Immature natural killer cell (primary cell): ENCODE measurements at regions not wholly inside any gene's neighbourhood (a gene's known extent, or its start where the extent isn't known, plus 50 kb on each side); places are given as distances from the start of the nearest gene placed in this dataset.
"Not testable (repeated sequence)": the region's sequence is repeated elsewhere in the genome, so short reads cannot be mapped to it uniquely, and the experiment has no call there.

ENCODE experiments used
- DNase-seq, 3 donors: peaks; one replicate each; pipeline ENCODE4 v3.0.0; 2022; ENCODE audit warnings: mixed read lengths in 1 of 3
- H3K27ac Mint-ChIP-seq, 6 donors: one replicate each; pipeline ENCODE4 v1.8.0; 2020; ENCODE audit warnings: mixed read lengths in 6 of 6, mild to moderate bottlenecking in 5 of 6, inconsistent platforms in 4 of 6, moderate library complexity in 3 of 6
- H3K27me3 Mint-ChIP-seq, 3 donors: one replicate each; pipeline ENCODE4 v1.8.0; 2020 to 2021; ENCODE audit warnings: low read depth in 3 of 3, mild to moderate bottlenecking in 3 of 3, mixed read lengths in 3 of 3, moderate library complexity in 3 of 3, inconsistent platforms in 1 of 3
- H3K36me3 Mint-ChIP-seq, 3 donors: one replicate each; pipeline ENCODE4 v1.8.0; 2020; ENCODE audit warnings: mixed read lengths in 3 of 3, inconsistent platforms in 2 of 3, mild to moderate bottlenecking in 2 of 3
- H3K4me1 Mint-ChIP-seq, 2 donors: one replicate each; pipeline ENCODE4 v1.8.0; 2020; ENCODE audit warnings: inconsistent platforms in 2 of 2, mild to moderate bottlenecking in 2 of 2, mixed read lengths in 2 of 2, moderate library complexity in 1 of 2
- H3K4me3 Mint-ChIP-seq, 5 donors: one replicate each; pipeline ENCODE4 v1.8.0; 2020; ENCODE audit warnings: mild to moderate bottlenecking in 5 of 5, mixed read lengths in 5 of 5, inconsistent platforms in 3 of 5, moderate library complexity in 3 of 5
- H3K9me3 Mint-ChIP-seq, 6 donors: one replicate each; pipeline ENCODE4 v1.8.0; 2020; ENCODE audit warnings: mild to moderate bottlenecking in 6 of 6, mixed read lengths in 6 of 6, inconsistent platforms in 4 of 6, moderate library complexity in 3 of 6

DNA sequence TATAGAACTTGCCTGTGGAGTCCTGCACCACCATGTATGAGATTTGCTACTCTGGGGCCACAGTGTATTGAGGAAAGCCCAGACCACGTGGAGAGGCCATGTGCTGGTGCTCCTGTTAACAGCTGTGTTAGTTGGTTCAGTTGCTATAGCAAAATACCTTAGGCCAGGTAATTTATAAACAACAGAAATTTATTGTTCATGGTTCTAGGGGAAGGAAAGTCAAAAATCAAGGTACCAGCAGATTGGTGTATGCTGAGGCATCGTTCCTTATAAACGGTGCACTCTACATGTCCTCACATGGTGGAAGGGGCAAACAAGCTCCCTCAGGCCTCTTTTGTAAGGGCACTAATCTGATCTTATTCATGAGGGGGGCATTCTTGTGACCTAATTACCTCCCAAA lies 135.9 kb upstream of the FOXN2 start:
- Mint-ChIP-seq H3K4me3 (no peak overlapping the region), H3K27me3 (peaks cover 2 to 7% (median 5%) of the 10 kb centered on the region in 3 donors), H3K27ac (no peak overlapping the region), H3K36me3 (peaks cover 0 to 3% (median 0%) of the 10 kb centered on the region in 3 donors), H3K4me1 (no peaks in the 10 kb centered on the region), H3K9me3 (no peaks in the 10 kb centered on the region)
- no peak for DNase-seq

DNA sequence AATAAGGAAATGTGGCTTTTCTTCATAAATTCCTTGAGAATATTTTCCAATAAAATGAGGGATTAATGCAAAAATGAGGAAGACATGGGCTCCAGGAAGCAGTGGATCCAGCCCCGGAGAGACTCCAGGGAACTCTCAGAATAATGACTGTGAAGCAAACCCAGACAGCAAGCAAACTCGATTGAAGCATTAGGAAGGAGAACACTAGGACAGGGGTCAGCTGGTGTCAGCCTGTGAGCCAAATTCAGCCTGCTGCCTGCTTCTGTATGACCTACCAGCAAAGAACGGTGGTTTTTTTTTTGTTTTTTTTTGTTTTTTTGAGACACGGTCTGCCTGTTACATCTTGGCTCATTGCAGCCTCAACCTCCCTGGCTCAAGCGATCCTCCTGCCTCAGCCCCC lies 133.9 kb upstream of the FOXN2 start:
- peaks cover 0 to 7% (median 5%) of the 10 kb centered on the region in 3 donors for H3K27me3 Mint-ChIP-seq
- H3K9me3 Mint-ChIP-seq, result no peaks in the 10 kb centered on the region

DNA sequence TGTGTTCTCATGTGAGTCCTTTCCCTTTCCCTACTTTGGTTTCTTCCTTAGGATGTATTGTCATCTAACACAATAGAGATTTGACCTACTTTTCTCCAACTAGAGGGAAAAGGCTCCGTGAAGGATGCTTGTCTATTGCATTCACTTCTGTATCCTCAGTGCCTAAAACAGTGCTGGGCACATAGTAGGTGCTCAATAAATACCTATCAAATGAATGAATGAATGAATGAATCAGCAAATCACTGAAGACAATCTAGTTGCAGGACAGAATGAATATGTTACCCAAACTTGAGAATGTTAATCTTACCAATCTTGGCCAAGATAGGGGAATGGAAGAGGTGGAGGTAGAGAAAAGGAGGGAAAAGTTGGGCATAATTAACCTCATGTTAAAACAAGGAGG lies 131.2 kb upstream of the FOXN2 start:
- no peak overlapping the region for H3K27ac Mint-ChIP-seq
- peaks cover 0 to 5% (median 3%) of the 10 kb centered on the region in 3 donors for H3K27me3 Mint-ChIP-seq
- no peak overlapping the region for H3K4me3 Mint-ChIP-seq
- DNase-seq, result no peak
- H3K9me3 Mint-ChIP-seq, result no peaks in the 10 kb centered on the region
- no peaks in the 10 kb centered on the region for H3K4me1 Mint-ChIP-seq
- H3K36me3 Mint-ChIP-seq, result peaks cover 0 to 3% (median 0%) of the 10 kb centered on the region in 3 donors

More for the DNA sequence above, 133.9 kb upstream of the FOXN2 start:
- H3K27ac Mint-ChIP-seq, result no peak overlapping the region
- no peak overlapping the region for H3K4me3 Mint-ChIP-seq
- peaks cover 0 to 3% (median 0%) of the 10 kb centered on the region in 3 donors for H3K36me3 Mint-ChIP-seq
- H3K4me1 Mint-ChIP-seq, result no peaks in the 10 kb centered on the region
- no peak for DNase-seq

DNA sequence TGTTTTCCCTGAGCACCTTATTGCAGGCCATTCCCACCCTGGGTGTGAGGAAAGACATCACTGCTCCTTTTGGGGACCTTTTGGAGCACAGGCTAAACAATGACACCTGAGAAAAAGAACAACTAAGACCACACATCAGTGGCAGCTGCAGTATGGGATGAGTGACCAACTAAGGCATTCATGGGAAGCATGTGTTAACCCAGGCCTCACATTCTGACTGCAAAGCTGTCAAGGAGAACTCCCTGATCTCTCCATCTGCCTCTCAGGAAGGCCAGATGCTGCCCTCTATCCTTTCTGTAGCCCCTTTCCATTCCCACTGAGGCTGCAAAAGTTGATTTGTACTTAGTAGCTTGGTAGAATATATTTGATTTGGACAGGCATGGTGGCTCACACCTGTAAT lies 130.5 kb upstream of the FOXN2 start:
- DNase-seq, result no peak
- Mint-ChIP-seq H3K4me1 (no peaks in the 10 kb centered on the region), H3K9me3 (no peaks in the 10 kb centered on the region), H3K27ac (no peak overlapping the region), H3K36me3 (peaks cover 0 to 3% (median 0%) of the 10 kb centered on the region in 3 donors), H3K4me3 (no peak overlapping the region), H3K27me3 (peaks cover 0 to 3% (median 3%) of the 10 kb centered on the region in 3 donors)

DNA sequence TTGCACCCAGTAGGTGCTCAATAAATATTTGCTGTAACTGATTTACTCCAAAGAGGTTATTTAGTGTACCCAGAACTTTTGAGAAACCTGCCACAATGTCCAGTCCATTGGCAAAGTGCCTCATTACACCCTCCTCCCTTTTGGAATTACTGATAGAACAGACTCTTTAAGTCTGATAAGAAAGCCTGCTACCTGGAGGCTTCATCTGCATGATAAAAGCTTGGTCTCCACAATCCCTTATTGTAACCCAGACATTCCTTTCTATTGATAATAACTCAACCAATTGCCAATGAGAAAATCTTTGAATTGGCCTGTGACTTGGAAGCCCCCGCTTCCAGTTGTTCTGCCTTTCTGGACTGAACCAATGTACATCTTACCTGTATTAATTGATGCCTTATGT lies 127.0 kb upstream of the FOXN2 start:
- Mint-ChIP-seq H3K4me1 (no peaks in the 10 kb centered on the region), H3K27me3 (peaks cover 0 to 3% (median 2%) of the 10 kb centered on the region in 3 donors), H3K36me3 (peaks cover 0 to 3% (median 0%) of the 10 kb centered on the region in 3 donors), H3K9me3 (no peaks in the 10 kb centered on the region), H3K4me3 (no peak overlapping the region), H3K27ac (no peak overlapping the region)
- DNase-seq, result no peak

DNA sequence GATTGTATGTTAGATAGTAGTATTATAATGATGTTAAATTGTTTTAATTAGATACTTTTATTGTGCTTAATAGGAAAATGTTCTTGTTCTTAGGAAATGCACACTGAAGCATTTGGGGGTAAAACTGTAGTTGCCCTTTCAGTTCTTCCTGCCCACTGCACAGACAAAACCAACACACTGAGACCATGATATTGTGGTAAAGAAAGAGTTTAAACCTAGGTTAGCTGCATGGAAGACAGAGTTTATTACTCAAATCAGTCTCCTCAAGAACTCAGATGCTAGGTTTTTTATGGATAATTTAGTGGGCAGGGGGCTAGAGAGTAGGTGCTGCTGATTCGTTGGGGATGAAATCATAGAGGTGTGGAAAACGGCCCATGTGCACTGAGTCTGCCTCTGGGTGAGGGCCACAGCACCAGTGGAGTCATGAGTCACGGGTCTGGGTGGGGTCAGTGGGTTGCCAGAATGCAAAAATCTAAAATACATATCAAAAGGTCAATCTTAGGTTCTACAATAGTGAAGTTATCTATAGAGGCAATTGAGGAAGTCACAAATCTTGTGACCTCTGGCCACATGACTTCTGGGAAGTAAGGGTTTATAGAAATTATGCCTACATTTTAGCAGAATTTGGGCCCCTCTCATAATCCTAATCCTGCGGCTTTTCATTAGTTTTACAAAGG lies 124.8 kb upstream of the FOXN2 start:
- H3K36me3 Mint-ChIP-seq, result no peaks in the 10 kb centered on the region

DNA sequence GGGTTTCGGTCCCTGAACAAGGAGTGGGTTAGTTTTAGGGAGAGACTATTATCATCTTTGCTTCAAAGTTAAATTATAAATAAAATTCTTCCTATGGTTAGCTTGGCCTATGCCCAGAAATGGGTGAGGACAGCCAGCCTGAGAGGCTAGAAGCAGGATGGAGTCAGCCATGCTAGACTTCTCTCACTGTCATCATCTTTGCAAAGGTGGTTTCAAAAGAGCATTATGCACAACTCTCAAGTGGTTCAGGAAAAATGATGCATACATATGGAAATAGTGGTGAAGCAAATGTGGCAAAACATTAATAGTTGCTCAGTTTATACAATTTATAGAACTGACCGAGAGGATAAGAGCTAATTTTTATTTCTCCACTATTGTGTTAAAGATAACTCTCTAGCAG lies 124.3 kb upstream of the FOXN2 start:
- H3K4me1 Mint-ChIP-seq, result no peaks in the 10 kb centered on the region

More for the DNA sequence above, 124.8 kb upstream of the FOXN2 start:
- Mint-ChIP-seq H3K9me3 (no peaks in the 10 kb centered on the region), H3K4me3 (no peak overlapping the region), H3K4me1 (no peaks in the 10 kb centered on the region), H3K27ac (no peak overlapping the region), H3K27me3 (peaks cover 0 to 2% (median 2%) of the 10 kb centered on the region in 3 donors)
- no peak for DNase-seq

DNA sequence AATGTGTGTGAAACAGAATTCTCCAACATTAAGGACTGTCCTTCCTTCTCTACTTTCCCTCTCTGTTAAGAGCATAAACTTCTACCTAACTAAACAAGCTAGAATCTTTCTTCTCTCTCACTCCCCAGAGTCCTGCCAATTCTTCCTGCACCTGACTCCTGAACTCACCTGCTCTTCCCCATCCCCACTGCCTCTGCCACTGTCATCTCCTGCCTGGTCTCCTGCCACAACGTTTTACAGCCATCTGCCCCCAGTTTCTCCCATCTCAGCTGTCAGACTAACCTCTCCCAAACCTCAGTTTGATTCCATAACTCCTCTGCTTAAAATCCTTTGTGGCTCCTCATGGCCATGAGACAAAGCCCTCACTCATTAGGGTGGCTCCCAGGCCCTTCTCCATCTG lies 119.8 kb upstream of the FOXN2 start:
- DNase-seq, result no peak
- Mint-ChIP-seq H3K4me1 (no peaks in the 10 kb centered on the region), H3K36me3 (no peaks in the 10 kb centered on the region), H3K27ac (no peak overlapping the region), H3K27me3 (peaks cover 0 to 4% (median 2%) of the 10 kb centered on the region in 3 donors), H3K9me3 (no peaks in the 10 kb centered on the region), H3K4me3 (no peak overlapping the region)

More for the DNA sequence above, 124.3 kb upstream of the FOXN2 start:
- peaks cover 0 to 3% (median 2%) of the 10 kb centered on the region in 3 donors for H3K27me3 Mint-ChIP-seq
- H3K27ac Mint-ChIP-seq, result no peak overlapping the region
- no peaks in the 10 kb centered on the region for H3K9me3 Mint-ChIP-seq
- DNase-seq, result no peak
- H3K36me3 Mint-ChIP-seq, result no peaks in the 10 kb centered on the region
- no peak overlapping the region for H3K4me3 Mint-ChIP-seq

DNA sequence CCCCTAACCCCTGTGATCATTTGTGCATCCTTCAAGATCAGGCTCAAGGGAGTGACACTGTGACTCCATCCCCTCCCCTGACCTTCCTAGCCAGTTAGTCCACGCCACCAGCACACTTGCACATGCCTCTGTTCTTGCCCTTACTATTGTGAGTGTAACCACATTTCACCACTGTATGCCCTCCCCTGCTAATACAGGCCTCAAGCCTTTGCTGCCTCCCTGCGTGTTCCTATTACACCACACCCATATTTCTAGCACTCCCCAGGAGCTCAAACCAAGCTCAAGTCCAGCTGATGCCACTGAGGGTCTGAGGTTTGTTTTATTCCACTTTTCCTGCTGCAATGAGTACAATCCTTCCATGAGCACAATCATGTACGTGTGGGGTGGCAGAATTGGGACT lies 119.3 kb upstream of the FOXN2 start:
- no peaks in the 10 kb centered on the region for H3K36me3 Mint-ChIP-seq
- H3K27me3 Mint-ChIP-seq, result peaks cover 0 to 4% (median 2%) of the 10 kb centered on the region in 3 donors
- no peak overlapping the region for H3K27ac Mint-ChIP-seq
- DNase-seq, result no peak
- no peaks in the 10 kb centered on the region for H3K9me3 Mint-ChIP-seq
- no peak overlapping the region for H3K4me3 Mint-ChIP-seq
- no peaks in the 10 kb centered on the region for H3K4me1 Mint-ChIP-seq

DNA sequence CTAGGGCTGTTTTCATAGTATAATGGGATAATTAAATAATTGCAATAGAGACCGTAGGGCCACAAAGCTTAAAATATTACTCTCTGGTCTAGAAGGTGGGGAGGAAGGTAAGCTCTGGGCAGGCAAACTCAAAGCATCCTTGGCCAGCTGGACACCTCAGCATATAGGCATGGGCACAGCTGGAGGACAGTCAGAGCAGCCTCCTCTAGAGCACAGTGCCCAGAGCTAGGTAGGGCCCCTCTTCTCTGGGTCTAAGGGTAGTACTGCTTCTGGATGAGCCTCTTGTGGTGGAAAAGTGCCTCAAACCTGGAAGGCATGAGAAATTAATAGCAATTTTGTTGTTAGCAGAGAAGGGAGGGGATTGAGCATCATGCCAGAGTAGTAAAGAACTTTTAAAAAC lies 116.9 kb upstream of the FOXN2 start:
- Mint-ChIP-seq H3K27ac (no peak overlapping the region), H3K36me3 (no peaks in the 10 kb centered on the region), H3K4me1 (no peaks in the 10 kb centered on the region), H3K27me3 (peaks cover 0 to 3% (median 2%) of the 10 kb centered on the region in 3 donors), H3K9me3 (no peaks in the 10 kb centered on the region), H3K4me3 (no peak overlapping the region)
- DNase-seq, result no peak

DNA sequence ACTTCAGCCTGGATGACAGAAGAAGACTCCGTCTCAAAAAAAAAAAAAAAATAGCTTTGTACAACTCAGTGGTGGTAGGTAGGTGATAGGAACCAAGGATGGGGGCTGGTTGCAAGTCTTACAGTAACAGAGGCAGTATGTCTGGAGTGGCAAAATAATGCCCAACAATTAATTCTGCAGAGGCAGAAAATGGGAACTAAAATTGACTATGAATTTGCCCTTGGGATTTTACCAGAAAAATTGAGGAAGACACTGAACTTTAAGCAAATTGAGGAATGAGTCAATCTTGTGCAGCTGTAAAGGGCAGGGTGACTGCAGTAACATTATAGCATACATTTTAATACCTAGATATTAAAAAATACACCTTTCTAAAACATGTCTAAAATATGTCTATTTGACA lies 116.1 kb upstream of the FOXN2 start:
- H3K9me3 Mint-ChIP-seq, result no peaks in the 10 kb centered on the region
- H3K27ac Mint-ChIP-seq, result no peak overlapping the region
- H3K4me1 Mint-ChIP-seq, result no peaks in the 10 kb centered on the region
- peaks cover 0 to 3% (median 2%) of the 10 kb centered on the region in 3 donors for H3K27me3 Mint-ChIP-seq
- H3K36me3 Mint-ChIP-seq, result no peaks in the 10 kb centered on the region
- no peak for DNase-seq
- H3K4me3 Mint-ChIP-seq, result no peak overlapping the region

DNA sequence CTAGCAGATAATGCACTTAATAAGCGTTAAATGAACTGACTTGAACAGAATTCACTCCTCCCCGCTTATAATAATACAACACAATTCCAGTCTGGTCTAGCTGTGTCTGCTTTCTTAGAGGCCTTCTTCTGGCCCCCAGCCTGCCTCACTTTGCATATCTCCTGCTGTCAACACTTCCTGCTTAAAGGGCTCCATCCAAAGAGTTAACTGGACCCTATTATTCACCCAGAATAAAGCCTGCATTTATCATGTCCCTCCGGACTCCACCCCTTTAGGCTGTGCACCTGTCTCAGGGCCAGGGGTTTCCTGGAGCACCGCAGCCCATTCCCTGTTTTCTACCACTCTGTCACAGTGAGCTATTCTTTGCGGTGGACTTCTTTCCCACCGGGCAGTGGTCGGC lies 115.4 kb upstream of the FOXN2 start:
- H3K9me3 Mint-ChIP-seq, result no peaks in the 10 kb centered on the region
- no peak overlapping the region for H3K27ac Mint-ChIP-seq
- no peaks in the 10 kb centered on the region for H3K4me1 Mint-ChIP-seq
- no peaks in the 10 kb centered on the region for H3K36me3 Mint-ChIP-seq
- H3K27me3 Mint-ChIP-seq, result peaks cover 0 to 3% (median 0%) of the 10 kb centered on the region in 3 donors
- H3K4me3 Mint-ChIP-seq, result no peak overlapping the region
- DNase-seq, result no peak

DNA sequence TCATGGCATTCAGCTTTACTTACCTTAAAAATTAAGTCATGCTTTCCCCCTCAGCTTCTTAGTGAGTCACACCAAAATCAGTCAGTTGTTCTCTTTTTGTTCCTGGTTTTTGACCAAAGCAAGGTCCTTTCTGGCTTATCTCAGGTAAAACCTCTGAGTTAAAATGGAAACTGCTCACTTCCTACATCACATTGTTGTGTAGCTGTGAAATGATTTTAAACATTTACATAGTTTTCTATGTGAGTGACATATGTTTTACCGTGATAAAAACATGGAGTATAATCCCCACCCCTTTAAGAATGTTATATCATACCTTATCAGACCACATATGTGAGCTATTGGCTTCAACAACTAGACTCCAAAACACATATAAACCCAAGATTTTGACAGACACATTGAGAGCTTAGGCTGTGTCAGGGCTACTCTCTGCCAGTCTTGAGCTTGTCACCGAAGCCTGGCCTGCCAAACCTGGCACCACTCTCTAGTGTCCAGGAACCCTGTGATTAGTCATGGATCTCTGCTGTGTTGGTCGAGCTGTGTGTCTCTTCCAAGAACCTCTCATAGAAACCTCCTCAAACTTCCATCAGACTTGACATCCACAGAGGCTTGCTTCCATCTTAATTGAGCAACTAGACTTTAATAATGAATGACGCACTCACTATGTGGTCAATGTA lies 113.7 kb upstream of the FOXN2 start:
- no peaks in the 10 kb centered on the region for H3K9me3 Mint-ChIP-seq
- DNase-seq, result no peak
- no peaks in the 10 kb centered on the region for H3K4me1 Mint-ChIP-seq
- H3K27ac Mint-ChIP-seq, result no peak overlapping the region
- H3K27me3 Mint-ChIP-seq, result peaks cover 0 to 1% (median 0%) of the 10 kb centered on the region in 3 donors
- H3K36me3 Mint-ChIP-seq, result no peaks in the 10 kb centered on the region
- no peak overlapping the region for H3K4me3 Mint-ChIP-seq

DNA sequence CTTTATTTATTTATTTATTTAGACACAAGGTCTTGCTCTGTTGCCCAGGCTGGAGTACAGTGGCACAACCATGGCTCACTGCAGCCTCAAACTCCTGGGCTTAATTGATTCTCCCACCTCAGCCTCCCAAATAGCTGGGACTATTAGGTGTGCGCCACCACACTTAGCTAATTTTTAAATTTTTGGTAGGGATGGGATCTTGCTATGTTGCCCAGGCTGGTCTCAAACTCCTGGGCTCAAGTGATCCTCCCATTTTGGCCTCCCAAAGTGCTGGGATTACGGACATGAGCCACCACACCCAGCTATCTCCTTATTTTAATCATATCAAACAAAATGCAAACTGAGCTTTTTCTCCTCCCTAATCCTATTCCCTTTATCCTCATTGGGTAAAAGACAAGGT lies 113.0 kb upstream of the FOXN2 start:
- H3K27me3 Mint-ChIP-seq, H3K36me3 Mint-ChIP-seq, H3K4me1 Mint-ChIP-seq, DNase-seq, H3K9me3 Mint-ChIP-seq, H3K27ac Mint-ChIP-seq, H3K4me3 Mint-ChIP-seq: not testable (repeated sequence)
